ENCODE measurements at regions not wholly inside any gene's neighbourhood (a gene's known extent, or its start where the extent isn't known, plus 50 kb on each side); places are given as distances from the start of the nearest gene placed in this dataset.

- Mint-ChIP-seq H3K4me1 (no peaks in the 10 kb centered on the region), H3K4me3 (no peak overlapping the region), H3K36me3 (peaks cover 17% of the 10 kb centered on the region), H3K27me3 (ENCODE audit: low read depth in 2 of 2) (no peaks in the 10 kb centered on the region), H3K9me3 (peaks cover 13 to 29% of the 10 kb centered on the region in 2 donors), H3K27ac (no peak overlapping the region)
- intact Hi-C loops (cut with micrococcal nuclease): no loop called here
- no peaks in the 10 kb centered on the region for H3K36me3 ChIP-seq (ENCODE audit: control insufficient read depth, insufficient read depth, low read length)
- WGBS (ENCODE audit: insufficient coverage): 67% methylated on average over 1 of the region's 3 CpGs
- H3K9me3 ChIP-seq (ENCODE audit: control insufficient read depth, insufficient read depth, low read length): peaks cover 5% of the 10 kb centered on the region
- DNase-seq (no peak), ATAC-seq (no peak)
- H3K27ac ChIP-seq (ENCODE audit: low read length): no peak overlapping the region
- TF ChIP-seq, protein P1, sequence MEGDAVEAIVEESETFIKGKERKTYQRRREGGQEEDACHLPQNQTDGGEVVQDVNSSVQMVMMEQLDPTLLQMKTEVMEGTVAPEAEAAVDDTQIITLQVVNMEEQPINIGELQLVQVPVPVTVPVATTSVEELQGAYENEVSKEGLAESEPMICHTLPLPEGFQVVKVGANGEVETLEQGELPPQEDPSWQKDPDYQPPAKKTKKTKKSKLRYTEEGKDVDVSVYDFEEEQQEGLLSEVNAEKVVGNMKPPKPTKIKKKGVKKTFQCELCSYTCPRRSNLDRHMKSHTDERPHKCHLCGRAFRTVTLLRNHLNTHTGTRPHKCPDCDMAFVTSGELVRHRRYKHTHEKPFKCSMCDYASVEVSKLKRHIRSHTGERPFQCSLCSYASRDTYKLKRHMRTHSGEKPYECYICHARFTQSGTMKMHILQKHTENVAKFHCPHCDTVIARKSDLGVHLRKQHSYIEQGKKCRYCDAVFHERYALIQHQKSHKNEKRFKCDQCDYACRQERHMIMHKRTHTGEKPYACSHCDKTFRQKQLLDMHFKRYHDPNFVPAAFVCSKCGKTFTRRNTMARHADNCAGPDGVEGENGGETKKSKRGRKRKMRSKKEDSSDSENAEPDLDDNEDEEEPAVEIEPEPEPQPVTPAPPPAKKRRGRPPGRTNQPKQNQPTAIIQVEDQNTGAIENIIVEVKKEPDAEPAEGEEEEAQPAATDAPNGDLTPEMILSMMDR (IDR thresholded peaks at IDR 0.05): no peak
- H3K4me1 ChIP-seq (ENCODE audit: control insufficient read depth, insufficient read depth, low read length): no peaks in the 10 kb centered on the region
- H3K4me3 ChIP-seq (ENCODE audit: low read length): no peak overlapping the region
- no peaks in the 10 kb centered on the region for H3K27me3 ChIP-seq (ENCODE audit: control insufficient read depth, insufficient read depth, low read length)
Measured at GRCh38 chr5:166561759-166562158, 1729.7 kb upstream of the WWC1 start.

GRCh38 chr5:166562246-166562645, 1729.2 kb upstream of the WWC1 start:
- no peak for ATAC-seq
- H3K36me3 ChIP-seq (ENCODE audit: control insufficient read depth, insufficient read depth, low read length): no peaks in the 10 kb centered on the region
- no peaks in the 10 kb centered on the region for H3K27me3 Mint-ChIP-seq (ENCODE audit: low read depth in 2 of 2)
- H3K9me3 Mint-ChIP-seq: peaks cover 13 to 29% of the 10 kb centered on the region in 2 donors
- no peaks in the 10 kb centered on the region for H3K27me3 ChIP-seq (ENCODE audit: control insufficient read depth, insufficient read depth, low read length)
- H3K27ac ChIP-seq (ENCODE audit: low read length): no peak overlapping the region
- no peak overlapping the region for H3K4me3 Mint-ChIP-seq
- peaks cover 17% of the 10 kb centered on the region for H3K36me3 Mint-ChIP-seq
- no peaks in the 10 kb centered on the region for H3K4me1 Mint-ChIP-seq
- WGBS (ENCODE audit: insufficient coverage): 47% methylated on average over 1 of the region's 1 CpG
- H3K4me1 ChIP-seq (ENCODE audit: control insufficient read depth, insufficient read depth, low read length): no peaks in the 10 kb centered on the region
- no peak for DNase-seq
- intact Hi-C loops (cut with micrococcal nuclease): no loop called here
- no peak overlapping the region for H3K4me3 ChIP-seq (ENCODE audit: low read length)
- peaks cover 5% of the 10 kb centered on the region for H3K9me3 ChIP-seq (ENCODE audit: control insufficient read depth, insufficient read depth, low read length)
- TF ChIP-seq, protein P1 (IDR thresholded peaks at IDR 0.05): no peak
- H3K27ac Mint-ChIP-seq: no peak overlapping the region

- DNase-seq (no peak), ATAC-seq (no peak)
- H3K4me3 ChIP-seq (ENCODE audit: low read length): no peak overlapping the region
- Mint-ChIP-seq H3K9me3 (peaks cover 16 to 26% of the 10 kb centered on the region in 2 donors), H3K27me3 (ENCODE audit: low read depth in 2 of 2) (no peaks in the 10 kb centered on the region), H3K27ac (no peak overlapping the region), H3K4me1 (no peaks in the 10 kb centered on the region), H3K36me3 (peaks cover 8% of the 10 kb centered on the region), H3K4me3 (no peak overlapping the region)
- no peak overlapping the region for H3K27ac ChIP-seq (ENCODE audit: low read length)
- TF ChIP-seq, protein P1 (IDR thresholded peaks at IDR 0.05): no peak
- H3K36me3 ChIP-seq (ENCODE audit: control insufficient read depth, insufficient read depth, low read length): no peaks in the 10 kb centered on the region
- H3K4me1 ChIP-seq (ENCODE audit: control insufficient read depth, insufficient read depth, low read length): no peaks in the 10 kb centered on the region
- WGBS (ENCODE audit: insufficient coverage): no CpG with 5 or more reads among the region's 1 CpG
- H3K27me3 ChIP-seq (ENCODE audit: control insufficient read depth, insufficient read depth, low read length): no peaks in the 10 kb centered on the region
- intact Hi-C loops (cut with micrococcal nuclease): no loop called here
- no peaks in the 10 kb centered on the region for H3K9me3 ChIP-seq (ENCODE audit: control insufficient read depth, insufficient read depth, low read length)
Measured at GRCh38 chr5:166566725-166567124, 1724.7 kb upstream of the WWC1 start.

DNA sequence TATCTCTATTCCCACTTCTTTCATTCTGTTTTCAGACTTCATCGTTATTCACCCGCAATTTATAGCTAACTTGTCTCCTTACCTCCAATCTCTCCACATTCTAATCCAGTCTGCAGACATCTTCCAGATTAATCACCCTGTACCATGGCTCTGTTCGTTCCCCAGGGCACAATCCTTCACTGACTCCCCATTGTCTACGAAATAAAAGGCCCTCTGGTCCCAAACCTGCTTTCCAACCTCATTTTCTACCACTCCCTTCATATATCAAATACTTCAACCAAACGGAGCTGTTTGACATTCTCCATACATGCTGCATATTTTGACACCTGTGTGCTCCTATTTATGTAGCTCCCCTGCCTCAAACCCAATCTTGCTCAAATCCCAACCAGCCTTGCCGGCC, 1720.6 kb upstream of the WWC1 start:
- H3K4me3 Mint-ChIP-seq: no peak overlapping the region
- H3K27ac ChIP-seq (ENCODE audit: low read length): no peak overlapping the region
- no peak overlapping the region for H3K4me3 ChIP-seq (ENCODE audit: low read length)
- H3K4me1 Mint-ChIP-seq: no peaks in the 10 kb centered on the region
- DNase-seq (no peak), ATAC-seq (no peak)
- 70% methylated on average over 6 of the region's 6 CpGs for WGBS (ENCODE audit: insufficient coverage)
- TF ChIP-seq, protein P1 (IDR thresholded peaks at IDR 0.05): no peak
- no peaks in the 10 kb centered on the region for H3K27me3 Mint-ChIP-seq (ENCODE audit: low read depth in 2 of 2)
- intact Hi-C loops (cut with micrococcal nuclease): no loop called here
- no peaks in the 10 kb centered on the region for H3K9me3 ChIP-seq (ENCODE audit: control insufficient read depth, insufficient read depth, low read length)
- H3K36me3 ChIP-seq (ENCODE audit: control insufficient read depth, insufficient read depth, low read length): no peaks in the 10 kb centered on the region
- H3K36me3 Mint-ChIP-seq: peaks cover 8% of the 10 kb centered on the region
- no peak overlapping the region for H3K27ac Mint-ChIP-seq
- H3K4me1 ChIP-seq (ENCODE audit: control insufficient read depth, insufficient read depth, low read length): no peaks in the 10 kb centered on the region
- no peaks in the 10 kb centered on the region for H3K27me3 ChIP-seq (ENCODE audit: control insufficient read depth, insufficient read depth, low read length)
- peaks cover 18 to 30% of the 10 kb centered on the region in 2 donors for H3K9me3 Mint-ChIP-seq

Data from natural killer cell (primary cell).